ENCODE measurements at regions not wholly inside any gene's neighbourhood (a gene's known extent, or its start where the extent isn't known, plus 50 kb on each side); places are given as distances from the start of the nearest gene placed in this dataset.

DNA sequence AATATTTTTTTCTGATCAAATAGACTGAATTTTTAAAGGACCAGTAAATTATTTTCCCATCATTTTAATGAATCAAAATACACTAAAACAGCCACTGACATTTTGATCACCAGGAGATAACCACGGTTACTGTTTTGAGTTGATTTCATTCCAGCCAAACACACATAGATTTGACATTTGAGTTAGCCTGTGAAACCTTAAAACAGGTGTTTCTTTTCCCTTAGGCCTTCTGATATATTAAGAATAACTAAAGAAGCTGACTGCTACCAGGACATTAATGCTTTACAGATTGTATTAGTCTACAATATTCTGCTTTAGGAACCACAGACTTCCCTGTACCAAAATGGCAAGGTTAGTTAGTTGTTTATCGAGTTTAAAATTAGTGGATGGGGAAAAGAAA lies 193.4 kb downstream of the OMA1 start:
- no peak for ATAC-seq
- Histone ChIP-seq H3K27ac (ENCODE audit: low read depth, low read length) (no peak overlapping the region), H3K4me2 (ENCODE audit: low read length) (no peak overlapping the region), H4K20me1 (ENCODE audit: insufficient read depth) (no peaks in the 10 kb centered on the region; the same call in 1 of the 2 replicates), H3K9ac (ENCODE audit: low read length) (no peak overlapping the region), H3K36me3 (ENCODE audit: control insufficient read depth in 1 of 2, insufficient read depth in 2 of 2, low read length in 2 of 2) (no peaks in the 10 kb centered on the region), H3K9me3 (ENCODE audit: control insufficient read depth in 1 of 2, insufficient read depth in 1 of 2, low read depth in 1 of 2, low read length in 2 of 2) (no peaks in the 10 kb centered on the region), H3K79me2 (ENCODE audit: insufficient read depth, low read length) (no peaks in the 10 kb centered on the region), H3K9me2 (ENCODE audit: insufficient read depth) (no peaks in the 10 kb centered on the region), H2AFZ (ENCODE audit: low read depth, low read length, poor library complexity, severe bottlenecking) (no peak overlapping the region), H3K4me3 (replicated peaks in 1 of 2; ENCODE audit: low read depth in 1 of 2, low read length in 2 of 2) (no peak overlapping the region), H3K27me3 (ENCODE audit: insufficient read depth, low read length) (peaks cover 39% of the 10 kb centered on the region), H3K4me1 (ENCODE audit: control insufficient read depth in 1 of 2, insufficient read depth in 2 of 2, low read length in 2 of 2) (no peaks in the 10 kb centered on the region)
- TF ChIP-seq SRF (IDR thresholded peaks at IDR 0.05; ENCODE audit: low read depth): no peak
- no peak for TF ChIP-seq ZBTB33 (IDR thresholded peaks at IDR 0.05; ENCODE audit: extremely low read depth, insufficient replicate concordance, low read length)
- no peak for TF ChIP-seq POLR2AphosphoS5 (IDR thresholded peaks at IDR 0.05; ENCODE audit: low read depth, low read length)
- TF ChIP-seq, protein P1, sequence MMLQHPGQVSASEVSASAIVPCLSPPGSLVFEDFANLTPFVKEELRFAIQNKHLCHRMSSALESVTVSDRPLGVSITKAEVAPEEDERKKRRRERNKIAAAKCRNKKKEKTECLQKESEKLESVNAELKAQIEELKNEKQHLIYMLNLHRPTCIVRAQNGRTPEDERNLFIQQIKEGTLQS (IDR thresholded peaks at IDR 0.05): no peak
- TF ChIP-seq YY1 (IDR thresholded peaks at IDR 0.05; ENCODE audit: extremely low read depth, insufficient replicate concordance, low read depth, low read length): no peak
- no peak for TF ChIP-seq SP1 (IDR thresholded peaks at IDR 0.05; ENCODE audit: low read depth)
- no TSS peak for BruUV-seq (replicated peaks)
- RAD21 ChIA-PET (ENCODE audit: low non-redundant PET in 1 of 2, low total read pairs in 2 of 2, uncharacterized antibody in 2 of 2, unreplicated experiment in 2 of 2): no interaction called here
- CTCF ChIA-PET: no interaction called here
- no peak for DNase-seq (ENCODE audit: low read depth, low spot score)
- POLR2A ChIA-PET: no interaction called here
- intact Hi-C loops (cut with micrococcal nuclease): no loop called here

DNA sequence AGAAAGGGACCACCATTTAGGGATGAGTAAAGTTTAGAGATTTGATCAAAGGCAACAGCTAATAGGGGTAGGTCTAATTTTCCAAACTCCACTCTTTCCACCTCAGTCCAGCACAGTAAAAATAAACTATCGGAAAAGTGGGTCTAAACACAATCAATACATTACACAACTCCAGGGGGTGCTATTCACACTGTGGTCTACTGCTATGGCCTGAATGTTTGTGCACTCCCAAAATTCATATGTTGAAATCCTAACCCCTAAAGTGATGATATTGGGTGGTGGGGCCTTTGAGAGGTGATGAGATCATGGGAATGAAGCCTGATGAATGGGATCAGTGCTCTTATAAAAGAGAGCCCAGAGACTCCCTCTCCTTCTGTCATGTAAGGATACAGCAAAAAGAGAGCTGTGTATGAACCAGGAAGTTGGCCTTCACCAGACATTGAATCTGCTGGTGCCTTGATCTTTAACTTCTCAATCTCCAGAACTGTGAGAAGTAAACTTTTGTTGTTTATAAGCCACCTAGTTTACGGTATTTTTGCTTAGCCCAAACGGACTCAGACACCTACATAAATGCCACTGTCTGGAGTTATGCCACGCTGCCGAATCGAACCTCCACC lies 193.9 kb downstream of the OMA1 start:
- H3K4me2 ChIP-seq (ENCODE audit: low read length): no peak overlapping the region
- intact Hi-C loops (cut with micrococcal nuclease): no loop called here
- no peak overlapping the region for H3K9ac ChIP-seq (ENCODE audit: low read length)
- no peaks in the 10 kb centered on the region for H3K9me2 ChIP-seq (ENCODE audit: insufficient read depth)
- no peaks in the 10 kb centered on the region for H3K36me3 ChIP-seq (ENCODE audit: control insufficient read depth in 1 of 2, insufficient read depth in 2 of 2, low read length in 2 of 2)
- RAD21 ChIA-PET (ENCODE audit: low non-redundant PET in 1 of 2, low total read pairs in 2 of 2, uncharacterized antibody in 2 of 2, unreplicated experiment in 2 of 2): no interaction called here
- H2AFZ ChIP-seq (ENCODE audit: low read depth, low read length, poor library complexity, severe bottlenecking): no peak overlapping the region
- POLR2A ChIA-PET: no interaction called here
- H4K20me1 ChIP-seq (ENCODE audit: insufficient read depth): no peaks in the 10 kb centered on the region; the same call in 1 of the 2 replicates
- no peak overlapping the region for H3K4me3 ChIP-seq (replicated peaks in 1 of 2; ENCODE audit: low read depth in 1 of 2, low read length in 2 of 2)
- H3K79me2 ChIP-seq (ENCODE audit: insufficient read depth, low read length): no peaks in the 10 kb centered on the region
- ATAC-seq (no peak), DNase-seq (ENCODE audit: low read depth, low spot score) (no peak)
- no peaks in the 10 kb centered on the region for H3K9me3 ChIP-seq (ENCODE audit: control insufficient read depth in 1 of 2, insufficient read depth in 1 of 2, low read depth in 1 of 2, low read length in 2 of 2)
- BruUV-seq (replicated peaks): no TSS peak
- H3K27me3 ChIP-seq (ENCODE audit: insufficient read depth, low read length): peaks cover 39% of the 10 kb centered on the region
- CTCF ChIA-PET: no interaction called here
- H3K4me1 ChIP-seq (ENCODE audit: control insufficient read depth in 1 of 2, insufficient read depth in 2 of 2, low read length in 2 of 2): no peaks in the 10 kb centered on the region
- H3K27ac ChIP-seq (ENCODE audit: low read depth, low read length): no peak overlapping the region
- TF ChIP-seq ZNF274 (IDR thresholded peaks at IDR 0.05; ENCODE audit: low read depth, low read length): no peak
- no peak for TF ChIP-seq POLR2A (IDR thresholded peaks at IDR 0.05; ENCODE audit: borderline replicate concordance, extremely low read depth, insufficient read depth, insufficient read length)
- TF ChIP-seq SRF (IDR thresholded peaks at IDR 0.05; ENCODE audit: low read depth): no peak
- TF ChIP-seq, protein P1 (IDR thresholded peaks at IDR 0.05): no peak
- TF ChIP-seq, protein P2, sequence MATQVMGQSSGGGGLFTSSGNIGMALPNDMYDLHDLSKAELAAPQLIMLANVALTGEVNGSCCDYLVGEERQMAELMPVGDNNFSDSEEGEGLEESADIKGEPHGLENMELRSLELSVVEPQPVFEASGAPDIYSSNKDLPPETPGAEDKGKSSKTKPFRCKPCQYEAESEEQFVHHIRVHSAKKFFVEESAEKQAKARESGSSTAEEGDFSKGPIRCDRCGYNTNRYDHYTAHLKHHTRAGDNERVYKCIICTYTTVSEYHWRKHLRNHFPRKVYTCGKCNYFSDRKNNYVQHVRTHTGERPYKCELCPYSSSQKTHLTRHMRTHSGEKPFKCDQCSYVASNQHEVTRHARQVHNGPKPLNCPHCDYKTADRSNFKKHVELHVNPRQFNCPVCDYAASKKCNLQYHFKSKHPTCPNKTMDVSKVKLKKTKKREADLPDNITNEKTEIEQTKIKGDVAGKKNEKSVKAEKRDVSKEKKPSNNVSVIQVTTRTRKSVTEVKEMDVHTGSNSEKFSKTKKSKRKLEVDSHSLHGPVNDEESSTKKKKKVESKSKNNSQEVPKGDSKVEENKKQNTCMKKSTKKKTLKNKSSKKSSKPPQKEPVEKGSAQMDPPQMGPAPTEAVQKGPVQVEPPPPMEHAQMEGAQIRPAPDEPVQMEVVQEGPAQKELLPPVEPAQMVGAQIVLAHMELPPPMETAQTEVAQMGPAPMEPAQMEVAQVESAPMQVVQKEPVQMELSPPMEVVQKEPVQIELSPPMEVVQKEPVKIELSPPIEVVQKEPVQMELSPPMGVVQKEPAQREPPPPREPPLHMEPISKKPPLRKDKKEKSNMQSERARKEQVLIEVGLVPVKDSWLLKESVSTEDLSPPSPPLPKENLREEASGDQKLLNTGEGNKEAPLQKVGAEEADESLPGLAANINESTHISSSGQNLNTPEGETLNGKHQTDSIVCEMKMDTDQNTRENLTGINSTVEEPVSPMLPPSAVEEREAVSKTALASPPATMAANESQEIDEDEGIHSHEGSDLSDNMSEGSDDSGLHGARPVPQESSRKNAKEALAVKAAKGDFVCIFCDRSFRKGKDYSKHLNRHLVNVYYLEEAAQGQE (IDR thresholded peaks at IDR 0.05; ENCODE audit: low read depth): no peak
- TF ChIP-seq, protein P3, sequence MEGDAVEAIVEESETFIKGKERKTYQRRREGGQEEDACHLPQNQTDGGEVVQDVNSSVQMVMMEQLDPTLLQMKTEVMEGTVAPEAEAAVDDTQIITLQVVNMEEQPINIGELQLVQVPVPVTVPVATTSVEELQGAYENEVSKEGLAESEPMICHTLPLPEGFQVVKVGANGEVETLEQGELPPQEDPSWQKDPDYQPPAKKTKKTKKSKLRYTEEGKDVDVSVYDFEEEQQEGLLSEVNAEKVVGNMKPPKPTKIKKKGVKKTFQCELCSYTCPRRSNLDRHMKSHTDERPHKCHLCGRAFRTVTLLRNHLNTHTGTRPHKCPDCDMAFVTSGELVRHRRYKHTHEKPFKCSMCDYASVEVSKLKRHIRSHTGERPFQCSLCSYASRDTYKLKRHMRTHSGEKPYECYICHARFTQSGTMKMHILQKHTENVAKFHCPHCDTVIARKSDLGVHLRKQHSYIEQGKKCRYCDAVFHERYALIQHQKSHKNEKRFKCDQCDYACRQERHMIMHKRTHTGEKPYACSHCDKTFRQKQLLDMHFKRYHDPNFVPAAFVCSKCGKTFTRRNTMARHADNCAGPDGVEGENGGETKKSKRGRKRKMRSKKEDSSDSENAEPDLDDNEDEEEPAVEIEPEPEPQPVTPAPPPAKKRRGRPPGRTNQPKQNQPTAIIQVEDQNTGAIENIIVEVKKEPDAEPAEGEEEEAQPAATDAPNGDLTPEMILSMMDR (IDR thresholded peaks at IDR 0.05 in 2 of 3, conservative IDR thresholded peaks at IDR 0.05 in 1 of 3; ENCODE audit: borderline replicate concordance in 1 of 3, insufficient read depth in 1 of 3, low read depth in 2 of 3, low read length in 2 of 3): 0 out of 6 replicates have a peak, but pooled peaks of 2 of the 3 experiments have one; percentile 13 to 25
